NB4 (cell line): ENCODE measurements at regions not wholly inside any gene's neighbourhood (a gene's known extent, or its start where the extent isn't known, plus 50 kb on each side); places are given as distances from the start of the nearest gene placed in this dataset.

ENCODE experiments used
- POLR2A ChIP-seq: IDR thresholded peaks from 2 replicates; pipeline ENCODE4 v1.6.1; 2011; ENCODE audit warnings: mild to moderate bottlenecking; ENCODE audit not compliant: insufficient read length; ENCODE audit errors: extremely low read depth
- TF ChIP-seq, protein P1 (sequence below): IDR thresholded peaks from one replicate; pipeline ENCODE4 v1.5.1; 2012; ENCODE audit warnings: low read depth, low read length

DNA sequence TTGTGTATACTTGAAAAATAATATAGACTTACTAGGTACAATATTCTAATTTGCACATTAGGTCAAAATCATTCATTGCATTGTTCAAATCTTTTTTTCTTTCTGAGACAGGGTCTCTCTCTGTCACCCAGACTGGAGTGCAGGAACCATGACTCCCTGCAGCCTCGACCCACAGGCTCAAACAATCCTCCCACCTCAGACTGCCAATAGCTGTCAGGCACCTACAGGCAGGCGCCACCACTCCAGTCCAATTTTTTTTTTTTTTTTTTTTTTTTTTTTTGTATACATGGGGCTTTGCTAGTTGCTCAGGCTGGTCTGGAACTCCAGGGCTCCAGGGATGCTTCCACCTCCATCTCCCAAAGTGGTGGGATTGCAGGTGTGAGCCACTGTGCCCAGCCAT lies 656.9 kb downstream of the KCNT2 start:
- TF ChIP-seq, protein P1, sequence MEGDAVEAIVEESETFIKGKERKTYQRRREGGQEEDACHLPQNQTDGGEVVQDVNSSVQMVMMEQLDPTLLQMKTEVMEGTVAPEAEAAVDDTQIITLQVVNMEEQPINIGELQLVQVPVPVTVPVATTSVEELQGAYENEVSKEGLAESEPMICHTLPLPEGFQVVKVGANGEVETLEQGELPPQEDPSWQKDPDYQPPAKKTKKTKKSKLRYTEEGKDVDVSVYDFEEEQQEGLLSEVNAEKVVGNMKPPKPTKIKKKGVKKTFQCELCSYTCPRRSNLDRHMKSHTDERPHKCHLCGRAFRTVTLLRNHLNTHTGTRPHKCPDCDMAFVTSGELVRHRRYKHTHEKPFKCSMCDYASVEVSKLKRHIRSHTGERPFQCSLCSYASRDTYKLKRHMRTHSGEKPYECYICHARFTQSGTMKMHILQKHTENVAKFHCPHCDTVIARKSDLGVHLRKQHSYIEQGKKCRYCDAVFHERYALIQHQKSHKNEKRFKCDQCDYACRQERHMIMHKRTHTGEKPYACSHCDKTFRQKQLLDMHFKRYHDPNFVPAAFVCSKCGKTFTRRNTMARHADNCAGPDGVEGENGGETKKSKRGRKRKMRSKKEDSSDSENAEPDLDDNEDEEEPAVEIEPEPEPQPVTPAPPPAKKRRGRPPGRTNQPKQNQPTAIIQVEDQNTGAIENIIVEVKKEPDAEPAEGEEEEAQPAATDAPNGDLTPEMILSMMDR = no peak
- no peak for TF ChIP-seq POLR2A
